Stimulated activated CD4-positive, alpha-beta T cell treated with anti-CD3 and anti-CD28 coated beads, Interleukin-1b, Interleukin-23, amount 100 ng/mL, for 4 hours (primary cell): ENCODE measurements at regions not wholly inside any gene's neighbourhood (a gene's known extent, or its start where the extent isn't known, plus 50 kb on each side); places are given as distances from the start of the nearest gene placed in this dataset.

ENCODE experiments used
- DNase-seq, 2 donors: peaks; one replicate each; pipeline ENCODE4 v3.0.0-alpha.2; 2020; ENCODE audit warnings: low read depth in 2 of 2

DNA sequence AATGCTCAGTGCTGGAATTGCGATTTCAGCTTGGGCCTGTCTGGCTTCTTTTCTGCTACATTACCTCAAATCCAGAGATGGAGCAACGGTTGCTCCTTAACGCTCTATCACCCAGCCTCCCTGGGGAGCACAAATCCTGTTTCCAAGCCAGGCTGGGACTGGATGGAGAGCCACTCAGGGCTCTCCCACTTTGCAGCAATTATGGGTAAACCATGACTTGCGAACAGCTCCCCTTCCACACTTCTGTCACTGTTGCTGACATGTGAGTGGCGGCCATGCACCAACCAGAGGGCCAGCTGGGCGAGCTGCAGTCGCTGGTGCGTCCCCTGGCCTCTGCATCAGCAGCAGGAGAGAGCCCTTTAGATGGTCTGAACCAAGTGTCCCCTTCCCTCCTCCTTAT lies 65.1 kb upstream of the RAB4A start:
- no peak for DNase-seq

DNA sequence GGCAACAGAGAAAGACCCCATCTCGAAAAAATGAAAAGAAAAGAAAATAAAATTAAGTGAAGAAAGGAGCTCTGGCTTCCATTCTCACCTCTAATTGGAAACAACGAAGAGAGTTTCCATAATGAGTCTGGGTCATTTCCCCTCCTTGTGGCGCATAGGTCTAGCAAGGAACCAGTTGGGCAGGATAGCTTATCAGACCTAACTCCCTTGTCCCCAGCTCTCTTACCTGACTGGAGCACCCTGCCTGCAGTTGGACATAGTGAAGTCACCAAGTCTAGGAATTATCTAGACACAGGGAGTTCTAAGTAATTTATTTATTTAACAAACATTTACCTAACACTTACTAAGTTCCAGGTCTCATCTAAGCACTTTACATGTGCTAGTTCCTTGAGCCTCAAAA lies 63.0 kb upstream of the RAB4A start:
- no peak for DNase-seq

DNA sequence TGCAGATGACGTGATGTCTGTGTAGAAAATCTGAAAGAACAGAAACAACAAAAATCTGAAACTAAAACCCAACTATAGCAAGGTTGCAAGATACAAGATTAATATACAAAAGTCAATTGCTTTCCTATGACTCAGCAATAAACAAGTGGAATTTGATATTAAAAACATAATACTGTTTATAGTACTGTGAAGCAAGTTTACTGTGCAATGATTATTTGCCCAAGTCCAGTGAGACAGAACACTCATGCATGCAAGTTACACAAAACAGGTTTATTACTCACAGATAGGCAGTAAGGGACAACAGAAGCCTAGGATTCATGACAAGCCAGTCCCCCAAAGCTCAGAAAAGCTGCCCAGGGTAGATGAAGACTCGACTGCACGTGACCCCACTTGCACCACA lies 62.4 kb upstream of the RAB4A start:
- no peak for DNase-seq

DNA sequence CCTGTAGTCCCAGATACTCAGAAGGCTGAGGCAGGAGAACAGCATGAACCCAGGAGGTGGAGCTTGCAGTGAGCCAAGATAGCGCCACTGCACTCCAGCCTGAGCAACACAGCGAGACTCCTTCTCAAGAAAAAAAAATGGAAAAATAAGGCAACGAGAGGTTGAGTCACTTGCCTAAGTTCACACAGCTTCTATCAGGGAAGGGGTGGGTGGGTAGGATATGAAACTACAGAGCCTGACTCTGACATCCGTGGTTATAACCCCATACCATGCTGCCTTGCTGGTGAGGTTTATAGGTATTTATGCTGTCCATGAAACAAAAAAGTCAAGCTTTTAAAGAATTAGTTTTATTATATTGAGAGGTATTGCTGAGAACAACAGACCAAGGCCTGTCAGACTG lies 61.5 kb upstream of the RAB4A start:
- no peak for DNase-seq

DNA sequence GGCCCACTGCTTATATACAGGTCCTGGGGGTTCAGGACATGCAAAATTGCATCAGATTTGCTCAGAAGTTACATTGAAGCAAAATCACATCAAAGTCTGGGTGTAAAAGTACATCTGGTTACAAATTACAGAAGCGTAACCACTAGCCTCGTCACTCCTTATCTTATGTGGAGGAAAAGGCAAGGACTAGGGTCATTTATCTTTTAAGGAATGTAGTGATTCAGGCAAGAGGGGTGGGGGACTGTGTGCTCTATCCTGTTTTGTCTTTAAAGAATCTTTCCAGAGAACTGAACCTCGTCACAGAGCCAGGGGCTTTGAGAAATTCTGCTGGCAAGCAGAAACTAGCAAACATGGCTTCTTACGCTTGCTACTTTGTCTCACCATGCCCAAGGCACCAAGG lies 61.1 kb upstream of the RAB4A start:
- DNase-seq: no peak

DNA sequence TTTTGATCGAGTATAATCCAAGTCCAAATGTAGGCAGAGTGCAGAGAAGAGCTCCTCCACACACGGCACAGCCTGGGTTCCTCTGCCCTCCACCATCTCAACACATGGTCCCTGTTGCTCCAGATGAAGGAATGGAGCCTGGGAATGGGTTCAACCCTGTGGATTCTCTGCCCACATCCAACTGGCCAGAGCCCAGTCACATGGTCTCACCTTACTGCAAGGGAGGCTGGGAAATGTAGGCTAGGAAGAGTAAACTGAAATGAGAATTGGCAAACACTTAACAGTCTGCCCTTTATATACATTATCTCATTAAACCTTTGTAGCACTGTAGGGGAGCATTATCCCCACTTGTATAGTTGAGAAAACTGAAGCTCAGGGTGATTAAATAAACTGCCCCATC lies 60.1 kb upstream of the RAB4A start:
- no peak for DNase-seq

DNA sequence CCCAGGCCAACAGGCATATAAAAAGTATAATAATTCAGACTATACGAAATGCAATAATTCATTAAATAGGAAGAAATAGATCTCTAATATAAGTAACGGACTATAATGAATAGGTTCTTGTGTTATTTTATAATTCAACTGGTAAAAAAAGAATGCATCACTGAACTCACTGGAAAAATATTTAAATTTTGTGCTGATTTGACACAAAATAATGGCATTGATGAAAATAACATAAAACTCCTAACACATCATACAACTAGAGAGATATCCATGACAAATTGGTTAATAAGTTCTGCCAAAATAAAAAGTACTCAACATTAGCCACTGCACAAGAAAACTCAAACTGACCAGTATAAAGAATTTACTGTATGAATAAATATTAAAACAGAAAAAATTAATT lies 57.1 kb upstream of the RAB4A start:
- no peak for DNase-seq

DNA sequence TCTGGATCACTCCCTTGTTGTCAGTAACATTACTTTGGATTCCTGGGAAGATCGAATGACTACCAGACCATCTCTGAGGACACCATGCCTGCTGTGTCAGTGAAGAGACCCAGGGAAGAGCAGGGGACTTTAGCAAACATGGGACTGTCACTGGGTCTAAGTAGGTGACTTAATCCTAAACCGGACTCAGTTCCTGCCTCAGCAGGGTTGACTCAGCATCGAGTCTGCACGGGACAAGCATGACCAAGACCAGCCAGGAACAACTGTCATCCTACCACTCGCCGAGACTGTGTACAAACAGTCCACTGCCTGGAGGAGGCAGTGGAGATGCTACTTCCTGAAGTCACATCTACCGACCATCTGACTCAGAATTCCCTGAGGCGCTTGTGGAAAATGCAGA lies 53.2 kb upstream of the RAB4A start:
- no peak for DNase-seq

DNA sequence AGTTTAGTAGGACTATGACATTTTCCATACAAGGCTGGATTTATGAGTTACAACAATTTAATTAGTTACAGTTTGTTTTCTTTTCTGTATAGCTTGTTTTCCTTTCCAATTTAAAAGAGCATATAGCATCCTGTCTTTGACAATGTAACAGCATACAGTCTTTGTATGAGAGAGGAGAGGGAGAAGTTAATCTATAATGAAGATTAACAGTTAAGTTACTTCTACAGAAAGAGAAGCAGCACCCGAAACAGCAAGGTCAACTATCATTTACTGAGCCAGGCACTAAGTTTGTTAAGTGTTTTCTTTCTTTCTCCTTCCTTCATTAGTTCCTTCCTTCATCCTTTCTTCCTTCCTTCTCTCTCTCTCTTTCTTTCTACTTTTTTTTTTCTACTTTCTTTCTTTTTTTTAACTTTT lies 52.3 kb upstream of the RAB4A start:
- DNase-seq: no peak

DNA sequence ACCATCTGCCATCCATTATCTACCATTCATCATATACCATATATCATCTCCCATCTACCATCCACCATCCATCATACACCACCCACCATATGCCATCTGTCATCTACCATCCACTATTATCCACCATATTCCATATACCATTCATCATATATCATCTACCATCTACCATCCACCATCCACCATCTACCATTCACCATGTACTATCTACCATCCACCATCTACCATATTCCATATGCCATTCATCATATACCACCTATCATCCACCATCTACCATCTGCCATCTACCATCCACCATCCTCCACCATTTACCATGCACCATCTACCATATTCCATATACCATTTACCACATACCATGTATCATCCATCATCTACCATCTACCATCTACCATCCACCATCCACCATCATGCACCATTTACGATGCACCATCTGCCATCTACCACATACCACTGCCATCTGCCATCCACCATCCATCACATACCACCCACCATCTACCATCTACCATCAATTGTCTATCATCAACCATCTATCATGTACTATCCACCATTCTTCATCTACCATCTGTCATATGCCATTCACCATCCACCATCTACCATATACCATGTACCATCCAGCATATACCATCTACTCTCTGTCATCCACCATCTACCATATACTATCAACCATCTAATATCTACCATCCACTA lies 50.6 kb upstream of the RAB4A start:
- no peak for DNase-seq

DNA sequence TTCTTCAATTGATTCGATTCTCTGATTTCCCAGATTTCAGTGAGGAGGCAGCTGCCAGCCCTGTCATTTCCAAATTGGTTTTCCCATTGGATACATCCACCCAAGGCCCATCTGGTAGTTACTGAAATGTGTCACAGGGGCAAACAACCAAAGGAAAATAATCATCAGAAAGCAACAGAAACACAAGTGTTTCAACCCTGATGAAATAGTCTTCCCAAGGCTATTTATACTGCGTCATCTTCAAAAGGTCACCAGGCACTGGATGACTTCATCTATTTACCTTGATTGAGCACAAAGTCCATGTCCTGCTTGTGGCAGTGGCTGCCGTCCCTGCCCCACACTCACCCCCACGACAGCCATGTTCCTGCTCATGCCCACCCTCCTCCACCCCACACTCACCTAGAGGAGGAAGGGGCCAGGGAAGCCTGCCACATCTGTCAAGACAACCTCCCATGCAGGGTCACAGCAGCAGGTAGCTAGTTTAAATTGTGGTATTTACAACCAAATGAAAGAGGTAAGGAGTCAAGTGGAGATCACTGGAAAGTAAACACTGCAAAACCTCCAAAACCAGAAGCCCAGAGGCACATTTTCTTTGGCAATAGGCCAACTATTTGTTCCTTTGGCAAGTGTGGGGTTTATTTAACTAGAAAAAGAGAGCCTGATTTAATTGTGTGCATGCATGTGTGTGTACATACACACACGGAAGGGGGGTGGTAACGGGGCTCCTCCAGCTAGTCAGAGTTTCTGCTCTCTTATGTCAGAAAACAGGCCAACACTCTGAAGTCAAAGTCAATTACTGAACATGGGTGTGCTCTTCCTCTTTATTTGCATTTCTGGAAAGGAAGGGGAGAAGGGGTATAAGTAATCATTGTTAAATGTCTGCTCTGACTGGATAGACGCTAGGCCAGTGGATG lies 49.5 kb upstream of the RAB4A start:
- no peak for DNase-seq
